ENCODE measurements at regions not wholly inside any gene's neighbourhood (a gene's known extent, or its start where the extent isn't known, plus 50 kb on each side); places are given as distances from the start of the nearest gene placed in this dataset.

GRCh38 chr10:62634576-62634975, 169.9 kb upstream of the ADO start:
- peaks cover 0 to 5% of the 10 kb centered on the region in 2 donors for H3K4me1 ChIP-seq (ENCODE audit: control insufficient read depth in 1 of 2, insufficient read depth in 2 of 2, low read length in 2 of 2)
- no peak overlapping the region for H3K4me3 ChIP-seq (ENCODE audit: low read depth in 1 of 2, low read length in 2 of 2)
- H3K27me3 ChIP-seq (ENCODE audit: low read depth, low read length) = no peaks in the 10 kb centered on the region
- H3K9me3 ChIP-seq (ENCODE audit: control insufficient read depth in 1 of 2, low read length in 2 of 2) = no peaks in the 10 kb centered on the region
- H3K36me3 ChIP-seq (ENCODE audit: control insufficient read depth in 1 of 2, insufficient read depth in 2 of 2, low read length in 2 of 2) = no peaks in the 10 kb centered on the region
- no peak overlapping the region for H3K27ac ChIP-seq (ENCODE audit: low read length)

- Histone ChIP-seq H3K4me3 (ENCODE audit: low read depth in 1 of 2, low read length in 2 of 2) (no peak overlapping the region), H3K27ac (ENCODE audit: low read length) (no peak overlapping the region), H3K9me3 (ENCODE audit: control insufficient read depth in 1 of 2, low read length in 2 of 2) (no peaks in the 10 kb centered on the region), H3K4me1 (ENCODE audit: control insufficient read depth in 1 of 2, insufficient read depth in 2 of 2, low read length in 2 of 2) (peaks cover 0 to 5% of the 10 kb centered on the region in 2 donors), H3K36me3 (ENCODE audit: control insufficient read depth in 1 of 2, insufficient read depth in 2 of 2, low read length in 2 of 2) (no peaks in the 10 kb centered on the region), H3K27me3 (ENCODE audit: low read depth, low read length) (no peaks in the 10 kb centered on the region)
Observed at GRCh38 chr10:62635127-62635526, 169.4 kb upstream of the ADO start.

GRCh38 chr10:62636825-62637248, 167.7 kb upstream of the ADO start:
- Histone ChIP-seq H3K4me1 (ENCODE audit: control insufficient read depth in 1 of 2, insufficient read depth in 2 of 2, low read length in 2 of 2) (peaks cover 0 to 5% of the 10 kb centered on the region in 2 donors), H3K36me3 (ENCODE audit: control insufficient read depth in 1 of 2, insufficient read depth in 2 of 2, low read length in 2 of 2) (no peaks in the 10 kb centered on the region), H3K27me3 (ENCODE audit: low read depth, low read length) (no peaks in the 10 kb centered on the region), H3K27ac (ENCODE audit: low read length) (peak overlapping the region; percentile 68), H3K4me3 (ENCODE audit: low read depth in 1 of 2, low read length in 2 of 2) (peak overlapping the region in 1 of 2 donors; percentile 52), H3K9me3 (ENCODE audit: control insufficient read depth in 1 of 2, low read length in 2 of 2) (no peaks in the 10 kb centered on the region)

- Histone ChIP-seq H3K4me1 (ENCODE audit: control insufficient read depth in 1 of 2, insufficient read depth in 2 of 2, low read length in 2 of 2) (peaks cover 0 to 5% of the 10 kb centered on the region in 2 donors), H3K4me3 (ENCODE audit: low read depth in 1 of 2, low read length in 2 of 2) (peak overlapping the region in 1 of 2 donors; percentile 52), H3K9me3 (ENCODE audit: control insufficient read depth in 1 of 2, low read length in 2 of 2) (no peaks in the 10 kb centered on the region), H3K27ac (ENCODE audit: low read length) (peak overlapping the region; percentile 72), H3K27me3 (ENCODE audit: low read depth, low read length) (no peaks in the 10 kb centered on the region), H3K36me3 (ENCODE audit: control insufficient read depth in 1 of 2, insufficient read depth in 2 of 2, low read length in 2 of 2) (no peaks in the 10 kb centered on the region)
Observed at GRCh38 chr10:62637249-62638061, 167.1 kb upstream of the ADO start.

GRCh38 chr10:62638062-62638477, 166.4 kb upstream of the ADO start:
- H3K36me3 ChIP-seq (ENCODE audit: control insufficient read depth in 1 of 2, insufficient read depth in 2 of 2, low read length in 2 of 2) = no peaks in the 10 kb centered on the region
- peak overlapping the region in 1 of 2 donors; percentile 52 for H3K4me3 ChIP-seq (ENCODE audit: low read depth in 1 of 2, low read length in 2 of 2)
- H3K9me3 ChIP-seq (ENCODE audit: control insufficient read depth in 1 of 2, low read length in 2 of 2) = no peaks in the 10 kb centered on the region
- H3K27me3 ChIP-seq (ENCODE audit: low read depth, low read length) = no peaks in the 10 kb centered on the region
- H3K27ac ChIP-seq (ENCODE audit: low read length) = peak overlapping the region; percentile 72
- peaks cover 0 to 5% of the 10 kb centered on the region in 2 donors for H3K4me1 ChIP-seq (ENCODE audit: control insufficient read depth in 1 of 2, insufficient read depth in 2 of 2, low read length in 2 of 2)

- no peaks in the 10 kb centered on the region for H3K27me3 ChIP-seq (ENCODE audit: low read depth, low read length)
- peaks cover 0 to 5% of the 10 kb centered on the region in 2 donors for H3K4me1 ChIP-seq (ENCODE audit: control insufficient read depth in 1 of 2, insufficient read depth in 2 of 2, low read length in 2 of 2)
- H3K36me3 ChIP-seq (ENCODE audit: control insufficient read depth in 1 of 2, insufficient read depth in 2 of 2, low read length in 2 of 2) = no peaks in the 10 kb centered on the region
- H3K9me3 ChIP-seq (ENCODE audit: control insufficient read depth in 1 of 2, low read length in 2 of 2) = no peaks in the 10 kb centered on the region
- H3K4me3 ChIP-seq (ENCODE audit: low read depth in 1 of 2, low read length in 2 of 2) = no peak overlapping the region
- no peak overlapping the region for H3K27ac ChIP-seq (ENCODE audit: low read length)
Observed at GRCh38 chr10:62639144-62639543, 165.4 kb upstream of the ADO start.

- peaks cover 0 to 5% of the 10 kb centered on the region in 2 donors for H3K4me1 ChIP-seq (ENCODE audit: control insufficient read depth in 1 of 2, insufficient read depth in 2 of 2, low read length in 2 of 2)
- H3K9me3 ChIP-seq (ENCODE audit: control insufficient read depth in 1 of 2, low read length in 2 of 2) = no peaks in the 10 kb centered on the region
- H3K27ac ChIP-seq (ENCODE audit: low read length) = no peak overlapping the region
- H3K36me3 ChIP-seq (ENCODE audit: control insufficient read depth in 1 of 2, insufficient read depth in 2 of 2, low read length in 2 of 2) = no peaks in the 10 kb centered on the region
- no peak overlapping the region for H3K4me3 ChIP-seq (ENCODE audit: low read depth in 1 of 2, low read length in 2 of 2)
- no peaks in the 10 kb centered on the region for H3K27me3 ChIP-seq (ENCODE audit: low read depth, low read length)
Observed at GRCh38 chr10:62640411-62640810, 164.1 kb upstream of the ADO start.

GRCh38 chr10:62643606-62644587, 160.6 kb upstream of the ADO start:
- Histone ChIP-seq H3K4me3 (ENCODE audit: low read depth in 1 of 2, low read length in 2 of 2) (no peak overlapping the region), H3K27me3 (ENCODE audit: low read depth, low read length) (no peaks in the 10 kb centered on the region), H3K27ac (ENCODE audit: low read length) (no peak overlapping the region), H3K9me3 (ENCODE audit: control insufficient read depth in 1 of 2, low read length in 2 of 2) (no peaks in the 10 kb centered on the region), H3K36me3 (ENCODE audit: control insufficient read depth in 1 of 2, insufficient read depth in 2 of 2, low read length in 2 of 2) (no peaks in the 10 kb centered on the region), H3K4me1 (ENCODE audit: control insufficient read depth in 1 of 2, insufficient read depth in 2 of 2, low read length in 2 of 2) (no peaks in the 10 kb centered on the region)

GRCh38 chr10:62647375-62648092, 157.0 kb upstream of the ADO start:
- Histone ChIP-seq H3K36me3 (ENCODE audit: control insufficient read depth in 1 of 2, insufficient read depth in 2 of 2, low read length in 2 of 2) (no peaks in the 10 kb centered on the region), H3K4me3 (ENCODE audit: low read depth in 1 of 2, low read length in 2 of 2) (no peak overlapping the region), H3K27me3 (ENCODE audit: low read depth, low read length) (no peaks in the 10 kb centered on the region), H3K27ac (ENCODE audit: low read length) (no peak overlapping the region), H3K9me3 (ENCODE audit: control insufficient read depth in 1 of 2, low read length in 2 of 2) (no peaks in the 10 kb centered on the region), H3K4me1 (ENCODE audit: control insufficient read depth in 1 of 2, insufficient read depth in 2 of 2, low read length in 2 of 2) (no peaks in the 10 kb centered on the region)

- no peak overlapping the region for H3K4me3 ChIP-seq (ENCODE audit: low read depth in 1 of 2, low read length in 2 of 2)
Observed at GRCh38 chr10:62648921-62649320, 155.6 kb upstream of the ADO start.

GRCh38 chr10:62650411-62650810, 154.1 kb upstream of the ADO start:
- Histone ChIP-seq H3K27me3 (ENCODE audit: low read depth, low read length) (no peaks in the 10 kb centered on the region), H3K9me3 (ENCODE audit: control insufficient read depth in 1 of 2, low read length in 2 of 2) (no peaks in the 10 kb centered on the region), H3K4me1 (ENCODE audit: control insufficient read depth in 1 of 2, insufficient read depth in 2 of 2, low read length in 2 of 2) (no peaks in the 10 kb centered on the region), H3K36me3 (ENCODE audit: control insufficient read depth in 1 of 2, insufficient read depth in 2 of 2, low read length in 2 of 2) (no peaks in the 10 kb centered on the region), H3K27ac (ENCODE audit: low read length) (no peak overlapping the region), H3K4me3 (ENCODE audit: low read depth in 1 of 2, low read length in 2 of 2) (no peak overlapping the region)

More at GRCh38 chr10:62648921-62649320, 155.6 kb upstream of the ADO start:
- no peak overlapping the region for H3K27ac ChIP-seq (ENCODE audit: low read length)
- H3K27me3 ChIP-seq (ENCODE audit: low read depth, low read length) = no peaks in the 10 kb centered on the region
- no peaks in the 10 kb centered on the region for H3K9me3 ChIP-seq (ENCODE audit: control insufficient read depth in 1 of 2, low read length in 2 of 2)
- H3K36me3 ChIP-seq (ENCODE audit: control insufficient read depth in 1 of 2, insufficient read depth in 2 of 2, low read length in 2 of 2) = no peaks in the 10 kb centered on the region
- H3K4me1 ChIP-seq (ENCODE audit: control insufficient read depth in 1 of 2, insufficient read depth in 2 of 2, low read length in 2 of 2) = no peaks in the 10 kb centered on the region

All from muscle layer of duodenum (tissue), 2 donors.